TTC549 (cell line): ENCODE measurements at regions not wholly inside any gene's neighbourhood (a gene's known extent, or its start where the extent isn't known, plus 50 kb on each side); places are given as distances from the start of the nearest gene placed in this dataset.
"Not testable (repeated sequence)": the region's sequence is repeated elsewhere in the genome, so short reads cannot be mapped to it uniquely, and the experiment has no call there.

Experiments used
- FAIRE-seq: peaks from 2 replicates; lab custom pipeline; 2012; peaks lifted over from hg19 to GRCh38; lab: Jason Lieb, UNC

- no peak for FAIRE-seq
Measured at GRCh38 chr4:128688846-128689437, 120.6 kb upstream of the JADE1 start.

- no peak for FAIRE-seq
Measured at GRCh38 chr4:128688033-128688721, 121.3 kb upstream of the JADE1 start.

- no peak for FAIRE-seq
Measured at GRCh38 chr4:128686810-128687209, 122.7 kb upstream of the JADE1 start.

GRCh38 chr4:128686032-128686465 lies 123.5 kb upstream of the JADE1 start:
- no peak for FAIRE-seq

- FAIRE-seq, result no peak
Measured at GRCh38 chr4:128684016-128684415, 125.5 kb upstream of the JADE1 start.

GRCh38 chr4:128682942-128683666 lies 126.4 kb upstream of the JADE1 start:
- no peak for FAIRE-seq

- FAIRE-seq, result no peak
Measured at GRCh38 chr4:128676095-128676494, 133.4 kb upstream of the JADE1 start.

- no peak for FAIRE-seq
Measured at GRCh38 chr4:128675083-128675482, 134.4 kb upstream of the JADE1 start.

- FAIRE-seq, result not testable (repeated sequence)
Measured at GRCh38 chr4:128673159-128673558, 136.3 kb upstream of the JADE1 start.

- not testable (repeated sequence) for FAIRE-seq
Measured at GRCh38 chr4:128672596-128672995, 136.9 kb upstream of the JADE1 start.

- no peak for FAIRE-seq
Measured at GRCh38 chr4:128670513-128670912, 139.0 kb upstream of the JADE1 start.

- no peak for FAIRE-seq
Measured at GRCh38 chr4:128668566-128668965, 140.9 kb upstream of the JADE1 start.

- FAIRE-seq, result no peak
Measured at GRCh38 chr4:128665514-128665913, 144.0 kb upstream of the JADE1 start.

- no peak for FAIRE-seq
Measured at GRCh38 chr4:128663325-128663724, 146.2 kb upstream of the JADE1 start.

- no peak for FAIRE-seq
Measured at GRCh38 chr4:128661479-128661878, 148.0 kb upstream of the JADE1 start.

GRCh38 chr4:128660361-128661215 lies 148.9 kb upstream of the JADE1 start:
- no peak for FAIRE-seq

- FAIRE-seq, result no peak
Measured at GRCh38 chr4:128658214-128658631, 151.3 kb upstream of the JADE1 start.

GRCh38 chr4:128657638-128658037 lies 151.9 kb upstream of the JADE1 start:
- FAIRE-seq, result no peak

- no peak for FAIRE-seq
Measured at GRCh38 chr4:128654465-128654864, 155.0 kb upstream of the JADE1 start.

- FAIRE-seq, result no peak
Measured at GRCh38 chr4:128653527-128654444, 155.7 kb upstream of the JADE1 start.

GRCh38 chr4:128649575-128650205 lies 159.8 kb upstream of the JADE1 start:
- FAIRE-seq, result no peak
